Fibroblast of mammary gland (primary cell): ENCODE measurements at regions not wholly inside any gene's neighbourhood (a gene's known extent, or its start where the extent isn't known, plus 50 kb on each side); places are given as distances from the start of the nearest gene placed in this dataset.

Experiments
- DNase-seq: peaks from one replicate; pipeline ENCODE4 v3.0.0-alpha.2; 2010; ENCODE audit warnings: low read depth
- H3K4me3 ChIP-seq: 2 replicates; pipeline ENCODE4 v1.5.1; 2011; ENCODE audit warnings: low read depth, mild to moderate bottlenecking, low read length, moderate library complexity; ENCODE audit not compliant: control insufficient read depth
- TF ChIP-seq, protein P1 (sequence below): conservative IDR thresholded peaks from 2 replicates; pipeline ENCODE4 v1.5.1; 2011; ENCODE audit warnings: low read depth, low read length, inconsistent platforms; ENCODE audit not compliant: control insufficient read depth, insufficient read depth

GRCh38 chr20:54723723-54724122 is 248.3 kb downstream of the DOK5 start:
- no peak for DNase-seq
- TF ChIP-seq, protein P1, sequence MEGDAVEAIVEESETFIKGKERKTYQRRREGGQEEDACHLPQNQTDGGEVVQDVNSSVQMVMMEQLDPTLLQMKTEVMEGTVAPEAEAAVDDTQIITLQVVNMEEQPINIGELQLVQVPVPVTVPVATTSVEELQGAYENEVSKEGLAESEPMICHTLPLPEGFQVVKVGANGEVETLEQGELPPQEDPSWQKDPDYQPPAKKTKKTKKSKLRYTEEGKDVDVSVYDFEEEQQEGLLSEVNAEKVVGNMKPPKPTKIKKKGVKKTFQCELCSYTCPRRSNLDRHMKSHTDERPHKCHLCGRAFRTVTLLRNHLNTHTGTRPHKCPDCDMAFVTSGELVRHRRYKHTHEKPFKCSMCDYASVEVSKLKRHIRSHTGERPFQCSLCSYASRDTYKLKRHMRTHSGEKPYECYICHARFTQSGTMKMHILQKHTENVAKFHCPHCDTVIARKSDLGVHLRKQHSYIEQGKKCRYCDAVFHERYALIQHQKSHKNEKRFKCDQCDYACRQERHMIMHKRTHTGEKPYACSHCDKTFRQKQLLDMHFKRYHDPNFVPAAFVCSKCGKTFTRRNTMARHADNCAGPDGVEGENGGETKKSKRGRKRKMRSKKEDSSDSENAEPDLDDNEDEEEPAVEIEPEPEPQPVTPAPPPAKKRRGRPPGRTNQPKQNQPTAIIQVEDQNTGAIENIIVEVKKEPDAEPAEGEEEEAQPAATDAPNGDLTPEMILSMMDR = no peak

DNA sequence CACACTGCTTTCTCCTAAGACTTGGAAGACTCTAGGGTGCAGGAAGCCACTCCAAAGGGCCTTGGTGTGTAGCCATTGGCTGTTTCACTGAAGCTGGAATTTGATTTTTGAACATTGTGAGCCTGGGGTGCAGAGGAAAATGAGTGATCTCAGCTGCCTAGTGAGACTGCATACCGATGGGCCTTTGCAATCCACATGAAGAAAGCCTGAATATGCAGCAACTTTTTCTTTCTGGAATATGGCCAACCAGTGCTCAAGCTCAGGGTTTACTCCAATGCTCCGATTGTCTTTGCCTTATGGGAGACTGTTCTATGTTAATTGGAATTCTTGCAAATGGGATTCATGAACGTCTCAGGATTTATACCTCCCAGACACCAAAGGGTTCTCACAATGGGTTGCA is 242.6 kb downstream of the DOK5 start:
- TF ChIP-seq, protein P1 = no peak
- H3K4me3 ChIP-seq = no peak overlapping the region
- DNase-seq = no peak

More at GRCh38 chr20:54723723-54724122, 248.3 kb downstream of the DOK5 start:
- H3K4me3 ChIP-seq = no peak overlapping the region

- TF ChIP-seq, protein P1 = no peak
- DNase-seq = no peak
- no peak overlapping the region for H3K4me3 ChIP-seq
Observed at GRCh38 chr20:54716790-54717189, 241.4 kb downstream of the DOK5 start.

DNA sequence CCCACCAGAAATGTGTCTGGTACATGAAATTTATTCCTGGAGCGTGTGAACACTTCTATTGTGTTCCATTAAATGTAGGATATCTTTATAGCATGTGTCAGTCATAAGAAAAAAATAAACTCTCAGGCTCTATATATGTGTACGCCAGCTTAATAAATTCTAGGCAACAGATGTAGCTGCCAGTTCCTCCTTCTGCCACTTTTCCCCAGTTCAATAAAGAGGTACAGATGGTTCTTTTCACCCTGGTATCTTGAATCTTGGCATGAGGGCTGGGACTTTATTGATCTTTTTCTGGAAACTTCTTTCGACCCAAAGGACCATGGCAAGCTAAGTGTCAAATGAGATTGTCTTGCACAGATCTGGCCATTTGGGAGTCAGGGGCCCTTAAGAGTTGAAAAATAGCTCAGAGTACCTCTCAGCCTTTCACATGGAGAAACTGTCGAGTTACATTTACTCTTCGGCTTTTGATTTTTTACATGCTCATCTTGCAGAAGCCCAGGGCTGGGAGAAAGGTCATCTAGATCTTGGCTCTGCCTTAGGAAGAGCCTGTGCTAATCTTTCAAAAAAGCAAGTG is 240.9 kb downstream of the DOK5 start:
- DNase-seq = no peak
- TF ChIP-seq, protein P1 = no peak
- no peak overlapping the region for H3K4me3 ChIP-seq

- no peak overlapping the region for H3K4me3 ChIP-seq
- TF ChIP-seq, protein P1 = no peak
- no peak for DNase-seq
Observed at GRCh38 chr20:54714817-54715216, 239.4 kb downstream of the DOK5 start.

DNA sequence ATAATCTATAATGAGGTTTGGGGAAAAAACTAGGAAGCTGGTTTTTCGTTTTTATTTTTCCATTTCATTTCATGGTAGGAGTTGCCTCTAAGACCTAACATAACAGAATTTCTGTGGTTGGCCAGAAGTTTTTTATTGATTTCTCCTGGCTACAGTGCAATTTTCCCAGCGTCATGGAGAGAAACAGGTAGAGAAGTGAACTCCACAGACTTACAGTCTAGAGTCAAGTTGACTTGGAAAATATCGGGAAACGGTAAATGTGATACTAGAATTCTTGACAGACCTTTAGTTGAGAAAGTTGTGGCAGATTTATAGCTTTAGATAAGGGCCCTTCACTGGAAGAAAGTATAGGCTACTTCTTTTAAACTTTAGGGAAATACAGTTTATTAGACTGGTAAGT is 238.3 kb downstream of the DOK5 start:
- TF ChIP-seq, protein P1 = no peak
- no peak overlapping the region for H3K4me3 ChIP-seq
- no peak for DNase-seq

- H3K4me3 ChIP-seq = no peak overlapping the region
- DNase-seq = no peak
- TF ChIP-seq, protein P1 = no peak
Observed at GRCh38 chr20:54711071-54711470, 235.7 kb downstream of the DOK5 start.
